Hematopoietic multipotent progenitor cell treated with erythropoietin and hydrocortisone succinate and interleukin-3 and kit ligand, for 6 days (in vitro differentiated cells): ENCODE measurements at regions not wholly inside any gene's neighbourhood (a gene's known extent, or its start where the extent isn't known, plus 50 kb on each side); places are given as distances from the start of the nearest gene placed in this dataset.

Experiments
- DNase-seq: peaks from one replicate; pipeline ENCODE4 v3.0.0-alpha.2; 2015

DNA sequence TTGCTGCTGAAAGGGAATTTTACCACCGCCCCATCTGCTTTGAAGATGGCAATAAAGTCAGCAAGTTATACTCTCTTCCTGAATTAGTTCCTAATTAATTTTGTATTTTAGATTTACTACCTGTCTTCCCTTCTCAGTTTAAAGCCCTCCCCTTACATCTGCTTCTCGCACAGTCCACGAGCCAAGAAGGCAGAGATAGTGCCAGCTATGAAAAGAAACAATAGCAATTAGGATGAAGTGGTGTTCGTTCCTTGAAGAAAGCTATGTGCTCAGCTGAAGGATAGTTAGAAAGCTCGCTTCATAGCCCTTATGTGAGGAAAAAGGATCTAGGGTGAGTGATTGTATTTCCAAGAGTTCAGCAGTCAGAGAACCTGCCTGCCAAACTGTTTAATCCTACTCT lies 1678.8 kb upstream of the TENM3 start:
- no peak for DNase-seq

DNA sequence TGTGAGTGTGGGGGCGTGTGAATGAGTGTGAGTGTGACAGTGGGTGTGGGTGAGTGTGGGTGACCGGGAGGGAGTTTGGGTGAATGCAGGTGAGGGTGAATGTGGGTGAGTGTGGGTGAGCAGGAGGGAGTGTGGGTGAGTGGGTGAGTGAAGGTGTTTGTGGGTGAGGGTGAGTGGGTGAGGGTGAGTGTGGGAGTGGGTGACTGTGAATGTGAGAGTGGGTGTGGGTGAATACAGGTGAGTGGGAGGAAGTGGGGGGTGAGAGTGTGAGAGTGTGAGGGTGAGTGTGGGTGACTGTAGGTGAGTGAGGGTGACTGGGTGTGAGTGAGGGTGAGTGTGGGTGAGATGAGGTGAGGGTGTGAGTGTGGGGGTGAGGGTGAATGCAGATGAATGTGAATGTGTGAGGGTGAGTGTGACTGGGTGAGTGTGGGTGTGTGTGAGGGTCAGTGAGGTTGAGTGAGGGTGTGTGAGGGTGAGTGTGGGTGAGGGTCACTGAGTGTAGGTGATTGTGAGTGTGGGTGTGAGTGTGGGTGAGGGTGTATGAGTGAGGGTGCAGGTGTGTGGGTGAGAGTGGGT lies 1677.3 kb upstream of the TENM3 start:
- DNase-seq: no peak

DNA sequence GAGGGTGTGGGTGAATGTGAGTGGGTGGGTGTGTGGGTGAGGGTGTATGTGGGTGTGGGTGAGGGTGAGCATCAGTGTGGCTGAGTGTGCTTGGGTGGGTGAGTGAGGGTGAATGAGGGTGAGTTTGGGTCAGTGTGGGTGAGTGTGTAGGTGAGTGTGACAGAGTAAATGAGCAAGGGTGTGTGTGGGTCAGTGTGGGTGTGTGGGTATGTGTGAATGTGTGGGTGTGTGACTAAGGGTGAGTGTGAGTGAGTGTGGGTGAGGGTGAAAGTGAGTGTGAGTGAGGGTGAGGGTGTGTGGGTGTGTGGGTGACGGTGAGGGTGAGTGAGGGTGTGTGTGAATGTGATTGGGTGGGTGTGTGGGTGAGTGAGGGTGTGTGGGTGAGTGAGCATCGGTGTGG lies 1676.7 kb upstream of the TENM3 start:
- no peak for DNase-seq

DNA sequence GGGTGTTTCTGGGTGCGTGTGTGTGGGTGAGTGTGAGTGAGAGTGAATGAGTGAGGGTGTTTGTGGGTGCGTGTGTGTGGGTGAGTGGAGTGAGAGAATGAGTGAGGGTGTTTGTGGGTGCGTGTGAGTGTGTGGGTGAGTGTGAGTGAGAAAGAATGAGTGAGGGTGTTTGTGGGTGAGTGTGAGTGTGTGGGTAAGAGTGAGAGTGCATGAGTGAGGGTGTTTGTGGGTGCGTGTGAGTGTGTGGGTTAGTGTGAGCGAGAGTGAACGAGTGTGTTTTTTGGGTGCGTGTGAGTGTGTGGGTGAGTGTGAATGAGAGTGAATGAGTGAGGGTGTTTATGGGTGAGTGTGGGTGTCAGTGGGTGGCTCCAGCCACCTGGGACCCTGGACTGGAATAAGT lies 1676.1 kb upstream of the TENM3 start:
- DNase-seq: no peak

DNA sequence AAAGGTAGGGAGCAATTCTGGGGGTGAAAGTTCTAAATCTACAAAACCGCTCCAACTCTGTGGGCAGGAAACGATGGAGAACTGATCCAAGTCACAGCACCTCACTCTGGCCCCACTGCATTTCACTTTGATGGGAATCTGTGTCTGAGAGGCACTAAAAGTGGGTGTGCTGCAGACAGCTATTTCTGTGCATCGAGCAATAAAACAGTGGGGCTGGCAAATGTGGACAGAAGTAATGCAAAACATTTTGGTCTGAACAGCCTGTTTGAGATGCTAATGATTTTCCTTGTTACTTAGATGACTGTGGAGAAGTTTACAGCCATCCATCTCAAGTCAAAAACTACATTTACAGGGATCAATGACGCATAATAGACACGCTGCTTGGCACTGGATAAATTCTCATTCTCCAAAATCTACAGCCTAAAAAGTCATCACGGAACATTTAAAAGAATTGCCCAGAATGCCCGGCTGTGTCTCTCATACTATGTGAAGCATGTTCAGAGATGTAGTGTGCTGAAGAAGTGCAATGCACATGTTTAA lies 1671.6 kb upstream of the TENM3 start:
- no peak for DNase-seq

DNA sequence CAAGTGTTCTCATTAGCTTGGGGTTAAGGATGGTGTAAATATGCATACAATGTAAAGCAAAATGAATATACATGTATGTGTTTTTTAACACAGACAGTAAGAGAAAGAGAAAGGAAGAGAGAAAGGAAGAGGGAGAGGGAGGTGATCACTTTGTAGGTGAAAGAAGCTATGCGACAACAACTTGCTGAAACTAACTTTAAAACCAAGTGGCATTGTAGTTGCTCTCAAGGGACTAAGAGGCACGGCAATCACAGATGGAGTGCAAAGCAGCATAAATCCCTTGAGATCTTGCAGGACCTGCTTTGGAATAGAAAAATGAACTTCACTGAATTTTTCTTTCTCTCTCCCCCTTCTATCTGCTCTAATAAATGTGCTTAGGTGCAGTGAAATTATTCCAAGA lies 1665.0 kb upstream of the TENM3 start:
- DNase-seq: no peak

DNA sequence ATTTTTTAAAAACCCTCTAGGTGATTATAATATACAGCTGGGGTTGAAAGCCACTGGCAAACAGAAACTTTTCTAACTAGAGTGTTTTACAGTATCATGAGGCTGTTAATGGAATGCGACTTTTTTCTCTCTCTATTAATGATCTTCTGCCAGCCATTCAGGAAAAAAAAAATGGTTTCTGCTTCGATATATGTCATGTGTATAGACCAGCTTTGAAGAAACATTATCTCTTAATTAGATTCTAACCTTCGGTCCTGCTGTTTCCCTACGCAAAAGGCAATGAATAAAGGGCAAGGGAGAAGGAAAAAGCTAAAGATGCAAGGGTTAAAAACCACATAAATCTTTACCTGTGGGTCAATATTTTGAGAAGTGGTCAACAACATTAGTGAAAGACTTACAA lies 1662.1 kb upstream of the TENM3 start:
- DNase-seq: no peak

DNA sequence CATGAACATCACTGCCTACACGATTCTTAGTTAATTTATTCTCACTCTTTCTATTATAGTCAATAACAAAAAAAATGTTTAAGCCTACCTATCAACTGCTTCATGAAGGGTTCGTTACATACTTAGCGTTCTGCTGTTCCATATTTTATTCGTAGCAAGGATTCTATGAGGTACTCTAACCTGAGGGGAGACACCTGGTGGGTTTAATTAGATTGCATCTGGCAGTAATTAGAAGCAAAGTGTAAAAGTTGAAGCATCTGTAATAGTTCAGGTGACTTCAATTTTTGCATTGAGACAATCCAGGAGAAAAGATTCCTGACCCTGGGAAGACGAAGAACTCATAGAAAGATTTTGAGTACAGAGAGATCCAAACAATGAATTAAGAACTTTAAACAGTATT lies 1655.8 kb upstream of the TENM3 start:
- no peak for DNase-seq

DNA sequence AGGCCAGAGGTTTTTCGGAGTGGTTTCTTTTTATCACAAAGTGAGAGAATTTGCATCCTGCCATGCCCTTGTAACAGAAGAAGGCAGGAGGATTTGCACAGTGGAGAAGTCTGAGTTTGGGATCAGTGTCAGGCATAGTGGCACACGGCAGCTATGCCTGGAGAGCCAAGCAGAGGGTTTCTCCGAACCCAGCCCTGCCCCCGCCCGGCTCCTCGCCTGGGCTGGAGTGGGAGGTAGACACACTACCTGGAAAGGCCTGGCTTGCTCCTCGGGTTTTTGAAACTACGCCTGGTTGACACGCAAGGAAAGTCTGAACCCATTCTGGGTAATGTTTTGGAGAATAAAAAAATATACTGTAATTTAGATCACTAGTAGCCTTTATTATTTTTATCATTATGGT lies 1653.6 kb upstream of the TENM3 start:
- DNase-seq: no peak

DNA sequence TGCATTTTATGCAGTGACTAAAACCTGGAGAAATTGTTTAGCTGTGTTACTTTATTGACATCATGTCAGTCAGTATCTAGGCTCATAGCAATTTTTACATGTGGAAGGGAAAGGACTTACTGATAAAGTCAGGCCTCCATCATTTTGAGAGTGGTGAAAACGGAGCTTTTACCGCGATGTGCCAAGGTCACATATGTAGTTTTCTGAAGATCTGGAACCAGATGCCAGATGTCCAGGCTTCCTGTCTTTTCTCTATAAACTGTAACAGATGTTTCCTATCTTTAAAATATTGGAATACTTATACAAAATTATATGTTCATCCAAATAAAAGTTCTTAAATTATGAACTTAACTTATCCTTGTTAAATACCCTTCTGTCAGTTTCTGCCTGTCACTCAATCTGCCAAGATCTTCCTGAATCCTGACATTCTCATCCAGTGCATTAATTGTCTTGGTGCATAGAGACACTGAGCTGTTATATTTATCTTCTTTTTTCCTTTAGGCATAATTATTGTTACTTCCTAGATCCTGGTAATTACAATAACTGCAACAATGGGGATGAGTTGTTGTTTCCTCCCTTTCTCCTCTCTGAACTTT lies 1646.2 kb upstream of the TENM3 start:
- DNase-seq: no peak

DNA sequence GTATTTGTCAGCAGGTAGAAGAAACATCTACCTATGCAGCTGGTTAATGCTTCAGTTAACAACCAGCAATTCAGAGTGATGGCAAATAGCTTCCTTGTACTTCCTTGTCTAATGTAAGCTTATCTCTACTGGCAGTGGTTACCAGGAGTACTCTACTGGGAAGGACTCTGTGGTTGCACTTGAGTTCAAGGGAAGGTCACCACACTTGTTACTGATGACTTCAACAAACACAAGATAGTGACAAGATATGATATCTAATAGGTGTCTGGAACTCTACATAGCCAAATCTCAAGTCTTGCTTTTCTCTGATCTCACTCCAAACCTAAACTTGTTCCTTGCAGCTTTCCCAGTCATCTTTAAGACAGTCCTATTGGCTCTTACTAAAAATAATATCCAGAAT lies 1644.9 kb upstream of the TENM3 start:
- no peak for DNase-seq

DNA sequence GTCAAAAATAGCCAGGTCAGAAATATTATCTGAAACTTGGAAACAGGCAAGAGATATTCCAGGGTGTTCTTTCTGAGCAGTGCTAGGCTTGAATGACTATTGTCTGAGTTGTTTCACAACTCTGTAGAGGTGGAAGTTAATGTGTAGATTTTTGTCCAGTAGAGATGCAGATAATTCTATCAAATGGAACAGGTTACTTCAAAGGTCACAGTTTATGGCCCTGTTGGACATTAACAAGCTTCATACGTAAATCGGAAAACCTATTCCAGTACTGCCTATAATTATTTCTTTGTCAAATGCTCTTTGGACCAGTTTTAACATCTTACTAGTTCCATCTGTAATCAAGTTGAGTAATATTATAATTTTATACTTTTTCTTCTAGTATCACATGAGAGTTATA lies 1639.4 kb upstream of the TENM3 start:
- DNase-seq: no peak

DNA sequence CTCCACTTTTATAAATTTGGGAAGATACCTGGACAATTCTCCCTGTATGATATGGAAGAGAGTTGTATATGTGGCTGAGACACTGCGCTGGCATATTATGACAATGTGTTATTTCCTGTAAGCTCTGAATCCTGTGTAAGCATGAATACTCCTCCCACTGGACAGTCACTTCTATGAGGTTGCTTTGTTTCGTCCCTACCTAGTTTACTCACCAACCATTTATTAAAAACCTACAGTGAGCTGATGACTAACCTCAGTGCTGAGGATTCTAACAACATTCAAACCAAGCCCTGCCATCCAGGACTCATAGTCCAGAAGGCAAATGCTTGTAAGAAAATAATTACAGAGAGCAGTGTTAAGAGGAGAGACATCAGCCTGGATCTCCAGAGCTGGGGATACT lies 1632.9 kb upstream of the TENM3 start:
- no peak for DNase-seq

DNA sequence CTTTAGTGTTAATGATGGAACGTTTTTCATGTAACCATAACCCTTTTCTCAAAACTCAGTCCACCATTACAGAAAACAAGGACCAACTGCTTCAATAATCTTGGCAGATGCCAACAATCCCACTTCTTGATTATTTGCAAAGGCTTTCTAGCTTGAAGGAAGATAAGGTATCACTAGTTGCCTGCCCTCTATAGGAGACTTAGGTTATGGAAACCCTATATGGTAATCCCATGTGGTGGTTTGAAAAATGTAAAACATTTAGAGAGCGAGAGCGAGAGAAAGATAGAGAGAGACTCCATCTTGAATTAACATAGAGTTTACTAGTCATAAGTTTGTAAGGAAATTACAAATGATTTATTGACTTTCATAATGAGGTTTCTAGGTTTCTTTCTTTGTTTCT lies 1627.5 kb upstream of the TENM3 start:
- peak; percentile 5 for DNase-seq

DNA sequence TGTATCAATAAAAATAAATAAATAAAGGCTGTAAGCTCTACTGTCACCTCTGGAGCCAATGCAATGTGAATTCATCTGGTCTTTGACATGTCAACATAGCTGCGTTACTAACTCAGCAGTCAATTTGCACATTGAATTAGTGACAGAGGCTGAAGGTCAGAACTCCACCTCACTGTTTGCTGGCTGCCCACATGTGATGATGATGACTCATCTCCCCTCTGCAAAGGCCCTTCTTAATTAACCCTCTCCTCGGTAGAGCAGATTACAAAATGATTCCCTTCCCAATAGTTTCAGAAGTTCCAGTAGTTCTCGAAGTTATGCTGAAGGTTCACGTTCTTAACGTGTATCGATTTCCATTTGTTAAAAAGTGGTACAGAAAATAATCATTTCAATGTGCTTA lies 1626.0 kb upstream of the TENM3 start:
- DNase-seq: no peak

DNA sequence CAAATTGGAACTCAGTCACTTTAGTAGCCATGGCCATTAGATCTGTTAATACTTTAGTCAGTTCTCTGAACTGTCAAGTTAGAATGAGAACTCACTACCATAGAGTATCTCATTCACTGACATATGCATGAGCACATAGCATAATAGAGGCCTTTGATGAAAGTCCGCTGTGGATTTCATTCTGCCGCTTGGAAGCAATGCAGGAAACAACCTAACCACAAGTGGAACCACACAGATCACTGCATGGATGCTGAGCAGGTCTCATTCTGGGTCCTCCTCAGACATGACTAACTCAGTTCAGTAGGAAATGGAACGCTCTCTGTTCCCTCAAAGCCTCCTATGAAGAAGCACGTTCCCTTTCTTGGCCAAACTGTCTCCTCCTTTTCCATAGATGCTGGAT lies 1624.8 kb upstream of the TENM3 start:
- no peak for DNase-seq

DNA sequence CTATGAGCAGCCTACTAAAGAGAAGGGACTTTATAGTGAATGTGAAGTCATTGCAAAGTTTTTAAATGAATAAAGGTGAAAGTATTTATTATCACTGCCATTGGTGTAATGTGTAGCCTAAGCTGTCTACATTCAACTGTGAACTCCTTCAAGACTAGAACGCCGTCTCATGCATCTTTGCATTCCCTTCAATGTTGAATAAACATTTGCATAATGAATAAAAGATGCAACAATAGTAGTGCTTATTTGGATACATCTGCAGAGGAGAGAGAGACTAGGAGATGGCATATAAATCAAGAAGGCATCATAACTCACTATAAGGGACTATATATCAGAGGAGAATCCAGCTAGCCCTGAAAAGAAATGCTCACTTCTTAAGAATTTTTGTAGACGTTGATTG lies 1623.8 kb upstream of the TENM3 start:
- no peak for DNase-seq

DNA sequence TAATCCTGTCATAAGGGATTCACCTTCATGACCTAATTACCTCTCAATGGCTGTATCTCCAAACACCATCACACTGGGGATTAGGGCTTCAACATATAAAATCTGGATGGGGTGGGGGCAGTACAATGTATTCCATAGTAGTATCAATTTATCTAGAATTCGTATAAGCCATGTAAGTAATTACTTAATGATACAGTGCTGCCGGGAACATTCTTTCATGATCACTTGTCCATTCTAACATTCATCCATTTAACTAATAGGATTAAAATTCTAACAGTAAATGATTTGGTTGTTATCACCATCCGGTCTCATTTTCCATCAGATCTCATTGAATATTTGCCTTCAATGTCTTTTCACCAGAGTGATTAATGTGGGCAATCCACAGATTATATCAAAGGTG lies 1620.9 kb upstream of the TENM3 start:
- no peak for DNase-seq

DNA sequence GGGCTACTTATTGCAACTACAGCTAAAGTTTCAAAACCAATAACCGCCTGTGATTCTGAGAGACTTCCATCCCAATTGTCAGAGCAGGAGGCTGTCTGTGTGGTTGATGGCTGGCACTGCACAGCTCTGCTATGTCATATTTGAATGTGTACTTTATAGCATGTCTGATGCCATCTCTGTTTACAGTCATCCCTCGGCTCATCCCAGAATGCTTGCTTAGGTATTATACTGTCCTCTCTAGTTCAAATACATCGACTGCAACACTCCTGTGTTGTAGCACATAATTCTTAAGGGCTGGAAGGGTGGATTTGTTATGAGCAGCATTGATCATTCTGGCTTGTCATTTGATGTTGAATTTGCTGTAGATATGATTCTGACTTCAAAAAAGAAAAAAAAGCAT lies 1617.5 kb upstream of the TENM3 start:
- DNase-seq: no peak

DNA sequence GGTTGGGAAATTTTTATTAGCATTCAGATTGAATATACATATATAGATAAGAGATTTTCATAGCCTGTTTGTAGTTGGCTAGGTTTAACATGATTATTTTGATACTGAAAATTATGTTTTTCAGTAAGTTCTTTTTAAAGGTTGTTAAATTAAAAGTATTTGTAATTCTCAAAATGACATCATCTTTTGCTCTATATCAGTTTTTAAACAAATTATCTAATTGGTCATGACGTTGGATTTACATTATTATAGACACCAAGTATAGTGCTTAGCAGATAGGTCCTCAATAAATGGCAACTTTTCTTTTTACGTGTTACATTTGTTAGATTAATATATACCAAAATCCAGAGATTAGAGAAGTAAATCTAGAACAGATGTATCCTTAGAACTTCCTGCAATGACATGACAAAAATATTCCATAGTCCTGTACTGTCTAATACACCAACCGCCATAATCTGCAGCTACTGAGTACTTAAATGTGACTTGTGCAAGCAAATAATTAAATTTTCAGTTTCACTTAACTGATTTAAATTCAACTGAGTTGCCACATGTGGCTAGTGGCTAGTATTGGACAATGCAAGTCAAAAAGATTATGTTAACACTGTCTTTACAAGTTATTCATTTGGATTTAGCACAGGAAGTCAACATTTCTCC lies 1613.1 kb upstream of the TENM3 start:
- DNase-seq: peak; percentile 10

DNA sequence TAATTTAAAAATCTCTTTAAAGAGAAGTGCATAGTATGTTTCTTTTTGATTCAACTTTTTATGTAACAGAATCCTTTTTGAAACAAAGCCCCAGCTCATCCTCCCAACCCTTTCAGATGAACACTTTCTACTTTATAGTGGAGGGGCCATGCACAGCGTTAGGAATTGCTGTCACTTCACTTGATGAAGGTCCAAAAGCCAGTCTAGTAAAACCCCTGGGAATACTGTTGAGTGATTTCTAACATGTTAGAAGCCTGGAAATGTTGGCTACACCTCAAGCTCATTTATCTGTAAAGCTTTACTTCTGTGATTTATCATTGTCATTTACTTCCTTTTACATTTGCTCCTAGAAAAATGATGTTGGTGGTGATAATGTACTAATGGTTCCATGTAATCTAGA lies 1608.9 kb upstream of the TENM3 start:
- no peak for DNase-seq

DNA sequence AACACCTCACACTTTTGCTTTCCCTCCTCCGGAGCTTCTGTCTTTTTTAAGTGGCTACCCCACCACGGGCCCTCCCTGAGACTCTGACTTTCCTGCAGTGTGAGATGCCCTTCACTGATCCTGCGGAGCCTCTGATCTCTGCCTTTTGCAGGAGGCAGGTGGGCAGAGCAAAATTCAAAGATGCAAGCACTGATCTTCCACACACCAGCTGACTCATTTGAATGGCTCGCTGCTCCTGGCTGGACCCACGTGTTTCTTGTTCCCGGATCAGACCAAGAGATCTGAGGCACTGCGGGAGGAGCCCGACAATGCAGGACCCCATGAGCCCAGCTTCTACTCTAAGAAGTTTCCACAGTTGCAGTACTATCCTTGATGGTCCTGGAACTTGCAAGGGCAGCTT lies 1607.9 kb upstream of the TENM3 start:
- no peak for DNase-seq

DNA sequence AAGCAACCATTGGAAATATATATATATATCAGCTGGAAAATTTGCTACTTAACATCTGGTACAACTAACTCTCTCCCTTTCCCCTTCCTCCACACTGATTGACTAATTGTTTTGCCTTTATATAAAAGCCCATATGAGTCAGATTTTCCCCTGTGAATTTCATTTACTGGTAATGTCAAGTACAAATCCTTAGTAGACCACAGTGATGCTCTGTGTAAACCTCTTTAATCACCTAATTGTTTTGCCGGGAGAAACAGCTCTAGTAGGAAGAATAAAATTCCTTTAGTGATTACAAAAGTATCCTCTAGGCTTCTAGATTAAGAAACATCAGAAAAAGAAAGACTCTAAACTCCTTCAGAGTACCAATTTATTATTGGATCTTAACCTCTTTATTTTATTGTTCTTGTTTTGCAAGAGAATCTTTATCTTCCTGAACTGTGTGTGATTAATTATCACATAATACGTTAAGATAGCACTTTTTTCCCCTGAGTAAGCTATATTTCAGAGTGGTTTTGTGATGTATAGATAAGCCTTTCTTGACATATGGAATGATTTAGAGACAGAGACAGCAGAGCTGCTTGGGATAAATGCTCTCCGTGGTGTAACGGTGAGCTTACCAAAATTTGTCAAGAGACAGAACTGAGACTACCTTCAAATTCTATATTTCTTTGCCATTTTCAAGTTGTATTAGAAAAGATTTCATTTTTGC lies 1606.4 kb upstream of the TENM3 start:
- no peak for DNase-seq

DNA sequence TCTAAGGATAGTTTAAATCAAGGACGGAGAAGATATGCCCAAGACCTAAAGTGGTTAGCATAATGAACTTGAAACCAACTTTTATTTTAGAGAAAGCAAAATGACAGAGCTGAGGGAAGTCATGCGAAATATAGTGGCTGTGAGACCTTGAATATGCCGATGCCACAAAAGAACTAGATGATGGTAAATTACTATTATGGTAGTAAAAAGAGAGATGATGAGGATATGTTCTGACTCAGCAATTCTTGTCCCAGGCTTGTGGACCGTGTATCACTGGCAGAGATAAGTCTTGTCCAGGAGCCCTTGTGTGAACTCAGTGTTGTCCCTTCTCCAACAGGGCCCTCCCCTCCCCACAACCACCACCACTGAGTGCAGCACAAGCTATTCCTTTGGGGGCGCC lies 1605.6 kb upstream of the TENM3 start:
- DNase-seq: no peak
